ENCODE measurements at regions not wholly inside any gene's neighbourhood (a gene's known extent, or its start where the extent isn't known, plus 50 kb on each side); places are given as distances from the start of the nearest gene placed in this dataset.
"Not testable (repeated sequence)": the region's sequence is repeated elsewhere in the genome, so short reads cannot be mapped to it uniquely, and the experiment has no call there.

GRCh38 chr21:17264182-17264581 is 248.7 kb upstream of the CXADR start:
- DNase-seq (ENCODE audit: low spot score) = no peak

GRCh38 chr21:17269760-17270159 is 243.1 kb upstream of the CXADR start:
- DNase-seq (ENCODE audit: low spot score) = no peak

- DNase-seq (ENCODE audit: low spot score) = peak; percentile 21
Measured at GRCh38 chr21:17270229-17270628, 242.6 kb upstream of the CXADR start.

- DNase-seq (ENCODE audit: low spot score) = no peak
Measured at GRCh38 chr21:17279663-17280062, 233.2 kb upstream of the CXADR start.

GRCh38 chr21:17293016-17293562 is 219.8 kb upstream of the CXADR start:
- DNase-seq (ENCODE audit: low spot score) = not testable (repeated sequence)

GRCh38 chr21:17295997-17296396 is 216.8 kb upstream of the CXADR start:
- no peak for DNase-seq (ENCODE audit: low spot score)

- DNase-seq (ENCODE audit: low spot score) = not testable (repeated sequence)
Measured at GRCh38 chr21:17299576-17299975, 213.3 kb upstream of the CXADR start.

GRCh38 chr21:17327715-17328114 is 185.1 kb upstream of the CXADR start:
- DNase-seq (ENCODE audit: low spot score) = not testable (repeated sequence)

GRCh38 chr21:17334484-17334883 is 178.4 kb upstream of the CXADR start:
- DNase-seq (ENCODE audit: low spot score) = no peak

- DNase-seq (ENCODE audit: low spot score) = no peak
Measured at GRCh38 chr21:17340081-17340480, 172.8 kb upstream of the CXADR start.

- DNase-seq (ENCODE audit: low spot score) = peak; percentile 10
Measured at GRCh38 chr21:17343055-17343454, 169.8 kb upstream of the CXADR start.

- no peak for DNase-seq (ENCODE audit: low spot score)
Measured at GRCh38 chr21:17348357-17348756, 164.5 kb upstream of the CXADR start.

GRCh38 chr21:17348849-17349248 is 164.0 kb upstream of the CXADR start:
- no peak for DNase-seq (ENCODE audit: low spot score)

GRCh38 chr21:17351766-17352165 is 161.1 kb upstream of the CXADR start:
- peak; percentile 6 for DNase-seq (ENCODE audit: low spot score)

- no peak for DNase-seq (ENCODE audit: low spot score)
Measured at GRCh38 chr21:17352996-17353655, 159.7 kb upstream of the CXADR start.

- DNase-seq (ENCODE audit: low spot score) = no peak
Measured at GRCh38 chr21:17359781-17360180, 153.1 kb upstream of the CXADR start.

GRCh38 chr21:17368748-17369363 is 144.0 kb upstream of the CXADR start:
- DNase-seq (ENCODE audit: low spot score) = no peak

GRCh38 chr21:17370263-17370662 is 142.6 kb upstream of the CXADR start:
- DNase-seq (ENCODE audit: low spot score) = no peak

GRCh38 chr21:17370916-17371315 is 141.9 kb upstream of the CXADR start:
- peak; percentile 13 for DNase-seq (ENCODE audit: low spot score)

- DNase-seq (ENCODE audit: low spot score) = peak; percentile 77
Measured at GRCh38 chr21:17371450-17371849, 141.4 kb upstream of the CXADR start.

GRCh38 chr21:17372200-17372599 is 140.6 kb upstream of the CXADR start:
- no peak for DNase-seq (ENCODE audit: low spot score)

GRCh38 chr21:17386498-17386897 is 126.3 kb upstream of the CXADR start:
- DNase-seq (ENCODE audit: low spot score) = no peak

- peak; percentile 74 for DNase-seq (ENCODE audit: low spot score)
Measured at GRCh38 chr21:17387030-17387617, 125.7 kb upstream of the CXADR start.
